ENCODE measurements at regions not wholly inside any gene's neighbourhood (a gene's known extent, or its start where the extent isn't known, plus 50 kb on each side); places are given as distances from the start of the nearest gene placed in this dataset.

- H3F3A ChIP-seq (ENCODE audit: insufficient read depth), result no peaks in the 10 kb centered on the region
- H3K27me3 ChIP-seq (replicated peaks; ENCODE audit: insufficient read depth), result no peaks in the 10 kb centered on the region
- no peak for DNase-seq
- H3K4me1 ChIP-seq (ENCODE audit: insufficient read depth), result no peaks in the 10 kb centered on the region
- WGBS, 2 experiments (ENCODE audit: low coverage in 1 of 2, low lambda C conversion rate in 2 of 2, missing lambda C conversion rate in 2 of 2), result 24 to 32% methylated on average over 18 of the region's 18 CpGs
- no peak overlapping the region for H3K4me2 ChIP-seq (ENCODE audit: unreplicated experiment)
- no peaks in the 10 kb centered on the region for H3K9me2 ChIP-seq (ENCODE audit: insufficient read depth)
- no peak for TF ChIP-seq EZH2phosphoT487 (IDR thresholded peaks at IDR 0.05; ENCODE audit: insufficient read depth, low read depth)
- TF ChIP-seq EZH2 (IDR thresholded peaks at IDR 0.05; ENCODE audit: insufficient read depth, poor library complexity, severe bottlenecking), result no peak
- no peak overlapping the region for H3K4me3 ChIP-seq
- no peak overlapping the region for H2AFZ ChIP-seq
- H3K27ac ChIP-seq, result no peak overlapping the region
- no peak overlapping the region for H3K9ac ChIP-seq
- no peaks in the 10 kb centered on the region for H3K79me2 ChIP-seq (ENCODE audit: insufficient read depth)
- no peaks in the 10 kb centered on the region for H3K9me3 ChIP-seq (ENCODE audit: low read depth)
- no peaks in the 10 kb centered on the region for H3K36me3 ChIP-seq (ENCODE audit: low read depth)
- H4K20me1 ChIP-seq (ENCODE audit: insufficient read depth), result no peaks in the 10 kb centered on the region
- in situ Hi-C loops (cut with MboI), result no loop called here
Observed at GRCh38 chrX:867966-868647, 237.5 kb downstream of the SHOX start.

GRCh38 chrX:867502-867901 lies 236.9 kb downstream of the SHOX start:
- in situ Hi-C loops (cut with MboI), result no loop called here
- H2AFZ ChIP-seq, result no peak overlapping the region

GRCh38 chrX:866441-866990 lies 235.9 kb downstream of the SHOX start:
- Histone ChIP-seq H3K36me3 (ENCODE audit: low read depth) (no peaks in the 10 kb centered on the region), H3K27me3 (replicated peaks; ENCODE audit: insufficient read depth) (no peaks in the 10 kb centered on the region), H3K4me1 (ENCODE audit: insufficient read depth) (no peaks in the 10 kb centered on the region), H3K4me3 (no peak overlapping the region), H2AFZ (no peak overlapping the region), H3K79me2 (ENCODE audit: insufficient read depth) (no peaks in the 10 kb centered on the region), H3K27ac (no peak overlapping the region), H3K9me2 (ENCODE audit: insufficient read depth) (no peaks in the 10 kb centered on the region), H3K4me2 (ENCODE audit: unreplicated experiment) (no peak overlapping the region), H3K9ac (no peak overlapping the region), H3K9me3 (ENCODE audit: low read depth) (no peaks in the 10 kb centered on the region), H4K20me1 (ENCODE audit: insufficient read depth) (no peaks in the 10 kb centered on the region), H3F3A (ENCODE audit: insufficient read depth) (no peaks in the 10 kb centered on the region)
- in situ Hi-C loops (cut with MboI), result no loop called here
- no peak for TF ChIP-seq EZH2phosphoT487 (IDR thresholded peaks at IDR 0.05; ENCODE audit: insufficient read depth, low read depth)
- no peak for TF ChIP-seq EZH2 (IDR thresholded peaks at IDR 0.05; ENCODE audit: insufficient read depth, poor library complexity, severe bottlenecking)
- WGBS, 2 experiments (ENCODE audit: low coverage in 1 of 2, low lambda C conversion rate in 2 of 2, missing lambda C conversion rate in 2 of 2), result 16 to 20% methylated on average over 18 of the region's 18 CpGs
- DNase-seq, result no peak

More at GRCh38 chrX:867502-867901, 236.9 kb downstream of the SHOX start:
- Histone ChIP-seq H4K20me1 (ENCODE audit: insufficient read depth) (no peaks in the 10 kb centered on the region), H3K4me1 (ENCODE audit: insufficient read depth) (no peaks in the 10 kb centered on the region), H3K9me3 (ENCODE audit: low read depth) (no peaks in the 10 kb centered on the region), H3K4me2 (ENCODE audit: unreplicated experiment) (no peak overlapping the region), H3K4me3 (no peak overlapping the region), H3K79me2 (ENCODE audit: insufficient read depth) (no peaks in the 10 kb centered on the region), H3K36me3 (ENCODE audit: low read depth) (no peaks in the 10 kb centered on the region), H3K9ac (no peak overlapping the region), H3K9me2 (ENCODE audit: insufficient read depth) (no peaks in the 10 kb centered on the region), H3F3A (ENCODE audit: insufficient read depth) (no peaks in the 10 kb centered on the region), H3K27ac (no peak overlapping the region), H3K27me3 (replicated peaks; ENCODE audit: insufficient read depth) (no peaks in the 10 kb centered on the region)
- 12 to 13% methylated on average over 11 of the region's 11 CpGs for WGBS, 2 experiments (ENCODE audit: low coverage in 1 of 2, low lambda C conversion rate in 2 of 2, missing lambda C conversion rate in 2 of 2)
- no peak for DNase-seq
- TF ChIP-seq EZH2 (IDR thresholded peaks at IDR 0.05; ENCODE audit: insufficient read depth, poor library complexity, severe bottlenecking) (no peak), EZH2phosphoT487 (IDR thresholded peaks at IDR 0.05; ENCODE audit: insufficient read depth, low read depth) (no peak)

- Histone ChIP-seq H3K4me3 (no peak overlapping the region), H4K20me1 (ENCODE audit: insufficient read depth) (no peaks in the 10 kb centered on the region), H3K9ac (no peak overlapping the region), H3K79me2 (ENCODE audit: insufficient read depth) (no peaks in the 10 kb centered on the region), H3K9me3 (ENCODE audit: low read depth) (no peaks in the 10 kb centered on the region), H3K4me1 (ENCODE audit: insufficient read depth) (no peaks in the 10 kb centered on the region), H3K27ac (no peak overlapping the region), H3K4me2 (ENCODE audit: unreplicated experiment) (no peak overlapping the region), H2AFZ (no peak overlapping the region), H3F3A (ENCODE audit: insufficient read depth) (no peaks in the 10 kb centered on the region), H3K9me2 (ENCODE audit: insufficient read depth) (no peaks in the 10 kb centered on the region), H3K27me3 (replicated peaks; ENCODE audit: insufficient read depth) (no peaks in the 10 kb centered on the region), H3K36me3 (ENCODE audit: low read depth) (no peaks in the 10 kb centered on the region)
- in situ Hi-C loops (cut with MboI), result no loop called here
- DNase-seq, result no peak
- 81 to 84% methylated on average over 3 of the region's 3 CpGs for WGBS, 2 experiments (ENCODE audit: low coverage in 1 of 2, low lambda C conversion rate in 2 of 2, missing lambda C conversion rate in 2 of 2)
- TF ChIP-seq EZH2 (IDR thresholded peaks at IDR 0.05; ENCODE audit: insufficient read depth, poor library complexity, severe bottlenecking) (no peak), EZH2phosphoT487 (IDR thresholded peaks at IDR 0.05; ENCODE audit: insufficient read depth, low read depth) (no peak)
Observed at GRCh38 chrX:865422-865821, 234.8 kb downstream of the SHOX start.
